GM12878 (cell line): ENCODE measurements at regions not wholly inside any gene's neighbourhood (a gene's known extent, or its start where the extent isn't known, plus 50 kb on each side); places are given as distances from the start of the nearest gene placed in this dataset.

Experiments
- EGR1 ChIP-seq, 2 experiments: IDR thresholded peaks; 1 replicate in 1 of 2; 2 replicates in 1 of 2; pipeline ENCODE4 v1.6.1; 2011 to 2012; ENCODE audit warnings: low read depth in 2 of 2, low read length in 2 of 2, borderline replicate concordance in 1 of 2, mild to moderate bottlenecking in 1 of 2, moderate library complexity in 1 of 2
- EP300 ChIP-seq, 2 experiments: fragments of 150-350 bp in 1 of 2; IDR thresholded peaks; 2 replicates each; pipeline ENCODE4 v1.6.1; 2011 to 2012; ENCODE audit warnings: low read depth in 2 of 2, low read length in 2 of 2, borderline replicate concordance in 1 of 2, improper control_type of control experiment in 1 of 2, inconsistent platforms in 1 of 2; ENCODE audit not compliant: control insufficient read depth in 1 of 2
- POLR2A ChIP-seq: IDR thresholded peaks from 2 replicates; pipeline ENCODE4 v1.6.1; 2011; ENCODE audit warnings: low read depth, mild to moderate bottlenecking, low read length
- RFX5 ChIP-seq: IDR thresholded peaks from 2 replicates; pipeline ENCODE4 v1.6.1; 2011; ENCODE audit warnings: low read depth, low read length, improper control_type of control experiment
- SP1 ChIP-seq: IDR thresholded peaks from one replicate; pipeline ENCODE4 v1.6.1; 2011; ENCODE audit warnings: low read depth, low read length
- ZNF274 ChIP-seq: IDR thresholded peaks from one replicate; pipeline ENCODE4 v1.8.0; 2011; ENCODE audit not compliant: insufficient read length, insufficient read depth

GRCh38 chr11:86172894-86173293 lies 71.7 kb upstream of the EED start:
- TF ChIP-seq EP300 (IDR thresholded peaks at IDR 0.05; ENCODE audit: borderline replicate concordance in 1 of 2, control insufficient read depth in 1 of 2, low read depth in 2 of 2, low read length in 2 of 2) = no peak
- no peak for TF ChIP-seq EGR1 (IDR thresholded peaks at IDR 0.05; ENCODE audit: borderline replicate concordance in 1 of 2, low read depth in 2 of 2, low read length in 2 of 2)
- no peak for TF ChIP-seq RFX5
- TF ChIP-seq POLR2A = no peak
- no peak for TF ChIP-seq ZNF274
- no peak for TF ChIP-seq SP1
